ENCODE measurements at regions not wholly inside any gene's neighbourhood (a gene's known extent, or its start where the extent isn't known, plus 50 kb on each side); places are given as distances from the start of the nearest gene placed in this dataset.
"Not testable (repeated sequence)": the region's sequence is repeated elsewhere in the genome, so short reads cannot be mapped to it uniquely, and the experiment has no call there.

GRCh38 chr6:6950373-6951145 is 157.2 kb upstream of the RREB1 start:
- no peaks in the 10 kb centered on the region for H3F3A ChIP-seq (ENCODE audit: low read depth)
- no peak overlapping the region for H3K9ac ChIP-seq
- H3K4me3 ChIP-seq, result no peak overlapping the region
- H2AFZ ChIP-seq (replicated peaks), result no peak overlapping the region
- Mint-ChIP-seq H3K4me3 (no peak overlapping the region), H3K9me3 (peaks cover 27% of the 10 kb centered on the region), H3K36me3 (no peaks in the 10 kb centered on the region), H3K4me1 (peaks cover 9% of the 10 kb centered on the region), H3K27ac (no peak overlapping the region), H3K27me3 (ENCODE audit: insufficient read depth, low read depth) (peaks cover 7% of the 10 kb centered on the region)
- no peak overlapping the region for H3K4me2 ChIP-seq
- H3K4me1 ChIP-seq, result peaks cover 5% of the 10 kb centered on the region
- no peaks in the 10 kb centered on the region for H3K9me3 ChIP-seq (ENCODE audit: low read depth)
- no peaks in the 10 kb centered on the region for H3K27me3 ChIP-seq
- TF ChIP-seq CTCF (IDR thresholded peaks at IDR 0.05), result no peak
- DNase-seq (ENCODE audit: low spot score), result no peak
- no peaks in the 10 kb centered on the region for H4K20me1 ChIP-seq (ENCODE audit: low read depth)
- H3K27ac ChIP-seq, result no peak overlapping the region
- no peaks in the 10 kb centered on the region for H3K79me2 ChIP-seq (ENCODE audit: low read depth)
- H3K36me3 ChIP-seq, result no peaks in the 10 kb centered on the region

- Histone ChIP-seq H3K27ac (no peak overlapping the region), H3K9me3 (ENCODE audit: low read depth) (no peaks in the 10 kb centered on the region), H3K4me2 (no peak overlapping the region), H3K9ac (no peak overlapping the region), H3F3A (ENCODE audit: low read depth) (no peaks in the 10 kb centered on the region), H3K36me3 (no peaks in the 10 kb centered on the region), H3K27me3 (no peaks in the 10 kb centered on the region), H4K20me1 (ENCODE audit: low read depth) (no peaks in the 10 kb centered on the region), H3K4me3 (no peak overlapping the region), H2AFZ (replicated peaks) (no peak overlapping the region), H3K4me1 (peaks cover 4% of the 10 kb centered on the region), H3K79me2 (ENCODE audit: low read depth) (no peaks in the 10 kb centered on the region)
- Mint-ChIP-seq H3K36me3 (no peaks in the 10 kb centered on the region), H3K4me3 (no peak overlapping the region), H3K9me3 (peaks cover 27% of the 10 kb centered on the region), H3K27ac (no peak overlapping the region), H3K27me3 (ENCODE audit: insufficient read depth, low read depth) (peaks cover 7% of the 10 kb centered on the region), H3K4me1 (peaks cover 8% of the 10 kb centered on the region)
- DNase-seq (ENCODE audit: low spot score), result no peak
- no peak for TF ChIP-seq EZH2phosphoT487 (IDR thresholded peaks at IDR 0.05)
- no peak for TF ChIP-seq EZH2 (IDR thresholded peaks at IDR 0.05)
- no peak for TF ChIP-seq CTCF (IDR thresholded peaks at IDR 0.05)
Measured at GRCh38 chr6:6951355-6951754, 156.4 kb upstream of the RREB1 start.

GRCh38 chr6:6952484-6952883 is 155.3 kb upstream of the RREB1 start:
- no peak for DNase-seq (ENCODE audit: low spot score)
- no peaks in the 10 kb centered on the region for H3K36me3 ChIP-seq
- H3K9me3 ChIP-seq (ENCODE audit: low read depth), result no peaks in the 10 kb centered on the region
- H2AFZ ChIP-seq (replicated peaks), result no peak overlapping the region
- H3K36me3 Mint-ChIP-seq, result no peaks in the 10 kb centered on the region
- no peak overlapping the region for H3K4me3 ChIP-seq
- H3K4me3 Mint-ChIP-seq, result no peak overlapping the region
- no peak overlapping the region for H3K4me2 ChIP-seq
- no peaks in the 10 kb centered on the region for H3K4me1 Mint-ChIP-seq
- H3K27ac ChIP-seq, result no peak overlapping the region
- no peaks in the 10 kb centered on the region for H3K4me1 ChIP-seq
- H4K20me1 ChIP-seq (ENCODE audit: low read depth), result no peaks in the 10 kb centered on the region
- no peak overlapping the region for H3K27ac Mint-ChIP-seq
- H3K27me3 Mint-ChIP-seq (ENCODE audit: insufficient read depth, low read depth), result peaks cover 6% of the 10 kb centered on the region
- H3F3A ChIP-seq (ENCODE audit: low read depth), result no peaks in the 10 kb centered on the region
- H3K79me2 ChIP-seq (ENCODE audit: low read depth), result no peaks in the 10 kb centered on the region
- no peaks in the 10 kb centered on the region for H3K27me3 ChIP-seq
- no peak overlapping the region for H3K9ac ChIP-seq
- peaks cover 27% of the 10 kb centered on the region for H3K9me3 Mint-ChIP-seq
- TF ChIP-seq CTCF (IDR thresholded peaks at IDR 0.05), result no peak
- no peak for TF ChIP-seq EZH2phosphoT487 (IDR thresholded peaks at IDR 0.05)
- no peak for TF ChIP-seq EZH2 (IDR thresholded peaks at IDR 0.05)

- not testable (repeated sequence) for H3K27me3 ChIP-seq; H3K4me3 Mint-ChIP-seq; H2AFZ ChIP-seq (replicated peaks); H3K4me2 ChIP-seq; DNase-seq (ENCODE audit: low spot score); H3K4me1 Mint-ChIP-seq; H3F3A ChIP-seq (ENCODE audit: low read depth); H3K27ac Mint-ChIP-seq; H3K36me3 Mint-ChIP-seq; H3K27me3 Mint-ChIP-seq (ENCODE audit: insufficient read depth, low read depth); H4K20me1 ChIP-seq (ENCODE audit: low read depth); H3K4me1 ChIP-seq; H3K36me3 ChIP-seq; H3K79me2 ChIP-seq (ENCODE audit: low read depth); H3K9ac ChIP-seq; H3K9me3 ChIP-seq (ENCODE audit: low read depth); H3K4me3 ChIP-seq; H3K27ac ChIP-seq
- peaks cover 27% of the 10 kb centered on the region for H3K9me3 Mint-ChIP-seq
Measured at GRCh38 chr6:6952927-6953326, 154.8 kb upstream of the RREB1 start.

All from neural progenitor cell (in vitro differentiated cells).